ENCODE measurements at regions not wholly inside any gene's neighbourhood (a gene's known extent, or its start where the extent isn't known, plus 50 kb on each side); places are given as distances from the start of the nearest gene placed in this dataset.

GRCh38 chr2:4091869-4092268 is 388.5 kb downstream of the DCDC2C start:
- no peaks in the 10 kb centered on the region for H3K9me3 ChIP-seq (ENCODE audit: control insufficient read depth, insufficient read depth, low read depth, low read length)
- TF ChIP-seq EGR2 (tag by site-specific recombination; IDR thresholded peaks at IDR 0.05; ENCODE audit: low read depth) = no peak
- TF ChIP-seq ZNF23 (tag by site-specific recombination; IDR thresholded peaks at IDR 0.05; ENCODE audit: borderline replicate concordance) = no peak
- no peak for TF ChIP-seq ZBTB21 (tag by site-specific recombination; IDR thresholded peaks at IDR 0.05)
- no peak for TF ChIP-seq GFI1B (tag by site-specific recombination; IDR thresholded peaks at IDR 0.05)
- TF ChIP-seq ZNF449 (tag by site-specific recombination; IDR thresholded peaks at IDR 0.05) = no peak
- TF ChIP-seq ZNF747 (tag by site-specific recombination; IDR thresholded peaks at IDR 0.05) = no peak
- no peak for TF ChIP-seq ZEB2 (tag by site-specific recombination; IDR thresholded peaks at IDR 0.05)
- TF ChIP-seq HOXC10 (CRISPR knock-in tag; IDR thresholded peaks at IDR 0.05) = no peak
- TF ChIP-seq ZNF391 (tag by site-specific recombination; IDR thresholded peaks at IDR 0.05; ENCODE audit: borderline replicate concordance, low read depth) = no peak
- no peak for TF ChIP-seq ZNF324 (tag by site-specific recombination; IDR thresholded peaks at IDR 0.05)
- no peak for TF ChIP-seq ZNF658 (tag by site-specific recombination; IDR thresholded peaks at IDR 0.05)
- TF ChIP-seq OSR2 (tag by site-specific recombination; IDR thresholded peaks at IDR 0.05) = no peak
- TF ChIP-seq ZBTB10 (tag by site-specific recombination; IDR thresholded peaks at IDR 0.05) = no peak
- TF ChIP-seq ZNF416 (tag by site-specific recombination; IDR thresholded peaks at IDR 0.05) = no peak
- TF ChIP-seq ZNF362 (tag by site-specific recombination; IDR thresholded peaks at IDR 0.05) = no peak
- ChIA-PET POLR2A (no interaction called here), CTCF (no interaction called here)
- no peak overlapping the region for H3K4me3 ChIP-seq (ENCODE audit: low read depth, low read length)
- no peaks in the 10 kb centered on the region for H3K4me1 ChIP-seq (ENCODE audit: control insufficient read depth, insufficient read depth, low read length)
- no peak overlapping the region for H3K27ac ChIP-seq (ENCODE audit: extremely low read depth, low read depth, low read length)
- H3K36me3 ChIP-seq (ENCODE audit: control insufficient read depth in 2 of 2, insufficient read depth in 1 of 2, low read length in 2 of 2) = no peaks in the 10 kb centered on the region

GRCh38 chr2:4094743-4095142 is 391.4 kb downstream of the DCDC2C start:
- no peaks in the 10 kb centered on the region for H3K36me3 ChIP-seq (ENCODE audit: control insufficient read depth in 2 of 2, insufficient read depth in 1 of 2, low read length in 2 of 2)
- CTCF ChIA-PET = interaction anchor here (0.7 kb wide), 1 partner anchor 123 kb away, joined by 3 read pairs; no protein-coding TSS in a partner anchor
- POLR2A ChIA-PET = no interaction called here
- TF ChIP-seq REPIN1 (tag by site-specific recombination; IDR thresholded peaks at IDR 0.05; ENCODE audit: low read depth) = no peak
- no peak for TF ChIP-seq HOXD13 (CRISPR knock-in tag; IDR thresholded peaks at IDR 0.05; ENCODE audit: borderline replicate concordance)
- no peak for TF ChIP-seq GLI4 (tag by site-specific recombination; IDR thresholded peaks at IDR 0.05)
- no peak for TF ChIP-seq ZNF132 (tag by site-specific recombination; IDR thresholded peaks at IDR 0.05; ENCODE audit: borderline replicate concordance)
- no peak for TF ChIP-seq MZF1 (tag by site-specific recombination; IDR thresholded peaks at IDR 0.05; ENCODE audit: borderline replicate concordance)
- TF ChIP-seq ZSCAN18 (tag by site-specific recombination; IDR thresholded peaks at IDR 0.05) = no peak
- no peak overlapping the region for H3K27ac ChIP-seq (ENCODE audit: extremely low read depth, low read depth, low read length)
- H3K4me3 ChIP-seq (ENCODE audit: low read depth, low read length) = no peak overlapping the region
- no peaks in the 10 kb centered on the region for H3K4me1 ChIP-seq (ENCODE audit: control insufficient read depth, insufficient read depth, low read length)
- H3K9me3 ChIP-seq (ENCODE audit: control insufficient read depth, insufficient read depth, low read depth, low read length) = no peaks in the 10 kb centered on the region
